NAMALWA (cell line): ENCODE measurements at regions not wholly inside any gene's neighbourhood (a gene's known extent, or its start where the extent isn't known, plus 50 kb on each side); places are given as distances from the start of the nearest gene placed in this dataset.

ENCODE experiments used
- DNase-seq: peaks from one replicate; pipeline ENCODE4 v3.0.0-alpha.2; 2015; ENCODE audit warnings: low spot score

DNA sequence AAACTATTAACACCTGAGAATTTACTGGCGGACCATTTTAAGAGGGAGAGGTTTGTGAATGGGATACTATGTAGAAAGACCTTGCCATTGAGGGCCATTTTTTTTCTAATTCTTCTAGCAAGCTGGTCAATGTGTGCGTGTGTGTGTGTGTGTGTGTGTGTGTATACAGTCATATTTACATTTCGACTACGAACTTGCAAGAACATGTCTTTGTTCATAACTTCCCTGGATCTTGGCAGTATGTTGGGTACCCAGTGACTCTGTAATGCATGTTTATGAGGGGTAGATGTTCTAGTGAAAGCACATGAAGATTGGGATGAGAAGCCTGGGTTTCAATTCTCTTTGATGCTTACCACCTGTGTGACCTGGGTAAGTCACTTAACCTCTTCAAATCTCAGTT is 133.6 kb downstream of the UBE2E3 start:
- DNase-seq = no peak

DNA sequence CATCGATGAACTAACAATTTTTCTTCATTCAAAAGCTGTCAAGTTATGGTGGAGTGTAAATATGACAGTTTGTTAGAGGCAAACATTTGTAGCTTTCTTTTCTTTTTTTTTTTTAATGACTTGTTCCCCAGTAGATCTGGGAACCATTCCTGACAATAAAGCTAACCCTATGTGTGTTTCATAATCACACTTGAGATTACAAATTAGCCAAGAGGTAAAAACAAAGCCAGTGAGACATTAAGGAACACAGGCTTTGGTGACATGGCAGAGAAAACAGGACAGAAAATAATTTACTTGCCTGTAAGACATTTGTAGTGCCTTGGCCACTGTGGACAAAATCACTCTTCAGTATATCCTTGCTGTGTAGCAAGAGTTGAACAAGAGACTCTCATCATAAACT is 135.9 kb downstream of the UBE2E3 start:
- no peak for DNase-seq

DNA sequence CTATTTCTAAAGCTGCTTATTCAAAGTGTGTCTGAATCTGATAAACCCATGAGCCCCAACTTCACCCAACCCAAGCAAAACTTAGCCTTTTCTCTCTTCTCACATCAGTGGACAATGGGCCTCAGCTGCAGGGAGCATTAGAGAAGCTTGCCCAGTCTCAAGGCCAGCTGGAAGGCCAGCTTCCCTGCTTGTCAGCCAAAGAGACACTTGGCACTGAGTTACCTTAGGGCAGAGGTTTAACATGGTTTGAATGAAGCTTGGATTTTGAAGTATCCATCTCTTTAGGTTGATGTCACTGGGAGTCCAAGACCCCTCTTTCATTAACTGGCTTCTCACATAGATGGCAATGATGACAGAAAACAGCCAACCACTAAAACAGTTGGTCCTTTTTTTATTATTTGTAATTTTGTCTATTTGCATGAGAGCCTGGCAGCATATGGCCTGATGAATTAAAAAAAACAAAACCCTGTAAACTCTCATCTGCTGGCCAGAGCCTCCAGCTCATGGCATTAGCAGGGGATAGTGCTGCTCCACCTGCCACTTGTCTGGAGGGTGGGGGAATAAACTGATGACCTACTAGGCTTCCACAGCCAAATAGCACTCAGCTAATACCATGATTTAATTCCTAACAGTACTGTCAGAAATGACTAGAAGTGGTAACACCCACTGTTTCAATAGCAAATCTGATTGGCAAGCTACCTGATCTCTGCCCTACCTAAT is 137.0 kb downstream of the UBE2E3 start:
- no peak for DNase-seq

DNA sequence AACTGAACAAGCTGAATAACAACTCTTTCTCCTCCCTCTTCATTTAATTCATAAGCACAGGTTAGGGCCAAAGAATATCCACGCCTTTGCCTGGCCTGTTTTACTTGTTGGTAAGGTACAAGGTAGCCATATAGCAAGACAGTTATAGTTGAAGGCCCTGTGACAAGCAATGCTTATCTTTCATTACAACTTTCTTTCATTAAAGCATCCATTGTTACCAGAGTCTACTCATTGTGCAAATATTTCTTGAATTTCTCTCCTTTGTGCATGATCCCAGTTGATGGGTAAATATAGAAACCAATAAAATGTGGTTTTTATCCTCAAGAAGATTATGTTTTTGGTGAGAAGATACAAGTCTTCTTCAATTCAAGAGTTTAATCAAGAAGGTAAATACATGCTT is 140.2 kb downstream of the UBE2E3 start:
- DNase-seq = no peak

DNA sequence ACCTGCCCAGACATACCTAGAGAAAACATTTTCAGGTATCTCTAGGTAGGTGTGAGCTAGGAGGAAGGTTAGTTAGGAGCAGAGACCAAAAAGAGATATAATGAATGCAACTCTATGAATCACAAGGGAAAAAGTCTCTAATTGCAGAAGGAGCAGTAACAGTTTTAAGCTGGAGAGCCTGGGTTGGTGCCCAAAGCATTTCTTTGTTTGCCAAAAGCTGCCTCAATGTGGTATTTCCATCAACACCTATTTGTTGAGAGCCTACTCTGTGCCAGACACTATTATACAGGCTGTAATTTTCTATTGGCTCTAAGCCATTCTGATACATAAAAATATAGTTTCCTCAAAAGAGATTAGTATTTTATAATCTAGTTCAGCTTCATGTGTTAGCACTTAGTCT is 141.6 kb downstream of the UBE2E3 start:
- no peak for DNase-seq

DNA sequence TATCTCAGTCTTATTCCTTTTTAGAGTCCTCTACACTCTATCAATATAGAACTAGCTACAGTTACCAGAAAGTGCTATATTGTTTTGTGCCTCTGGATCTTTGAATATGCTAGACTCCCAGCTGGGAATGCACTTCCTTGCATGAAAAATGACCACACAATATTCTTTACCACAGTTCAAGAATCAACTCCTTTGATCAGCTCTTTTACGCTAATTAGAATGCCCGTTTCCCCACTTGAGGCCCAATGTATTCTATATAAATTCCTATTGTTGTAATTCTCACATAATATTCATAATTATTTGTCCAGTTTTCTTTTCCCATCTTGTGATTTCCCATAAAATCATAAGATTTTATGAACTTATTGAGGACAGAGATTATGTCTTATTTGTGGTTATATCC is 142.2 kb downstream of the UBE2E3 start:
- DNase-seq = no peak

DNA sequence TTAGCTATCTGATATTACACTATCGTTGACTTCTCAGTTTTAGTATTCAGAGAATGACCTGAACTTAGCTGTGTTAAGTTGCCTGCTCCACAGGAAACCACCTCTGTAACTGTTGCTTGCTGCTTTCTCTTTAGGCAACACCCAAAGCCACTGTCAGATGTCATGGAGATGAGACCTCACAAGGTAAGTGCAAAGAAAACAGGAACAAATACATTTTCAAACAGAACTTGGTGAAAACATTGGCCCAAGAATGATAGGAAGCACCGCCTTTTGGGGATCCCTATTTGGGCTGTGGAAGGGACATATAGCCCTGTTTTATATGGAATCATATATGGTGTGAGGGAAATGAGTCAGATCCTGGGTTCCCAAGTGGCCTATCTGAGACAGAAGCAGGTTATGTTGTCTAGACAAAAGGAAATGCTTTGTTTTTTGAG is 143.4 kb downstream of the UBE2E3 start:
- no peak for DNase-seq

DNA sequence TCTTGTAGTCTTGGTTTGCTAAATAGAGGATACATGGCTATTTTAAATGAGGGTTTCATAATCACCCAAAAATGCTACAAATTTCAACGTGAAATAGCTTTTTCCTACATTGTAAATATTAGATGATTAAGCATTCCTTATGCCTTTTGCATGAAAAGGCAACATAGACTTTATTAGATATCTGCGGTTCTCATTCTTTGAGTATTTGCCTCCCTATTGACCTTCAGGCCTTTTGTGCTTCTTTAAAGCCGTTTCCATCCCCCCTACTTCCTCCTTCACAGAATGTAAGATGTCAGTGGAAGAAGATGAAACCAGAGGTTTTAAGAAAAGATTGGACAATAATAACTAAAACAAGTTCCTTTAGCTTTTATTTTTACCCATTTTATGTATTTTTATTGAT is 144.1 kb downstream of the UBE2E3 start:
- DNase-seq = no peak

DNA sequence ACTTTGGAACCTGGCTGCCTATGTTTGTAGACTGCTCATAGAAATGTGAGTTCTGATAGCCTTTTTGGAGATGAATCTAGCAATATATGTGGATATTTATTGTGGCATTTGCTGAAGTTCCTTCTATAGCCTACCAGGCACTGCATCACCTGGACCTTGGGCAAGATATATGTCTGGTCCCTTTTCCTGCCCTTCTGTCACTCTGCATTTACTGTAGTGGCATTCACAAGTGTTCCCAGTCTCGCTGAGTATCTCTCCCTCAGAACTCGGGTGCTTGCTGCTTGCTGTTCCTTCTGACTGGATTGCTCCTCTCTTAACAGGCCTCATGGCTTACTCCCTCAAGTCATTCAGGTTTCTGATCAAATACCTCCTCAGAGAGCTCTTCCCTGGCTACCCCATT is 145.0 kb downstream of the UBE2E3 start:
- no peak for DNase-seq

DNA sequence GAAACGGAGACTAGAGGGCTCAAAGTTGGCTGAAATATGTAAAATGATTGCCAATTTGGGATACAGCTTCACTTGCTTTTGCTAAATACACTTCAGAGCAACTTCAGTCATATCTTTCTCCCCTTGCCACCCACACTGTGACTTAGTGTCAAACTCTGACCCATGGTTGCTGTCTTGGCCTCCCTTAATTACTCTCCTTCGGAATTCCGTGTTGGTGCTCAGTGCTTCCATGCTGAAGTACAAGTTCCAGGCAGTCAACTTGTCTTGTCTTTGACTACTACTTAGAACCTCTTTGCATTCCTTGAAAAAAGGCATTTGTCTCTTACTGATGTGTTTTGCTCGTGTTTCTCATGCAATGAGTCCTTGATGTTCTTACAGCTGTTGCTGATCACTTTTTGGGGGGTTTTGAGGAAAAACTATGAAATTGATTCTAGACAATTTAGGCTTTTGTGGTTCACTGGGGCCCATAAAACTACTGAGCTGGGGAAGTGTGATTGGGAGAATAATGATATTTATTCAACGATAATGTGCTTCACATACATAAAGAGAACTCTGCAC is 146.0 kb downstream of the UBE2E3 start:
- no peak for DNase-seq

DNA sequence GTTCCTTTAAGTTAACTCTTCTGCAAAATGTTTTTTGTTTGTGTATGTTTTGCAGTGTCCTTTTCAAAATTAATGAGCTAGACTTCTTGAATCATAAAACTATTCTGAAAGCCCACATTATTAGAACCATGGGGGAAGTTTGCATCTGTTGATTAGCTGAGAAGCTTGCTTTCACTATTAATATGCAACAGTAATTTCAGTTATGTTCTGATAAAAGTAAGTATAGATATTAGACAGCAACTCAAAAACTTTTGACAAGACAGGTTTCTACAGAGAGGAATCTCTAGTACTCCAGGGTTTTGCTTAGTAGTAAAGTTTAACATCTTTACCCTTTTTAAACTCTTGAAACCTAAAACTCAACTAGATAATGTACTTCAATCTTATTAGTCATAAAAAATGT is 147.8 kb downstream of the UBE2E3 start:
- DNase-seq = no peak

DNA sequence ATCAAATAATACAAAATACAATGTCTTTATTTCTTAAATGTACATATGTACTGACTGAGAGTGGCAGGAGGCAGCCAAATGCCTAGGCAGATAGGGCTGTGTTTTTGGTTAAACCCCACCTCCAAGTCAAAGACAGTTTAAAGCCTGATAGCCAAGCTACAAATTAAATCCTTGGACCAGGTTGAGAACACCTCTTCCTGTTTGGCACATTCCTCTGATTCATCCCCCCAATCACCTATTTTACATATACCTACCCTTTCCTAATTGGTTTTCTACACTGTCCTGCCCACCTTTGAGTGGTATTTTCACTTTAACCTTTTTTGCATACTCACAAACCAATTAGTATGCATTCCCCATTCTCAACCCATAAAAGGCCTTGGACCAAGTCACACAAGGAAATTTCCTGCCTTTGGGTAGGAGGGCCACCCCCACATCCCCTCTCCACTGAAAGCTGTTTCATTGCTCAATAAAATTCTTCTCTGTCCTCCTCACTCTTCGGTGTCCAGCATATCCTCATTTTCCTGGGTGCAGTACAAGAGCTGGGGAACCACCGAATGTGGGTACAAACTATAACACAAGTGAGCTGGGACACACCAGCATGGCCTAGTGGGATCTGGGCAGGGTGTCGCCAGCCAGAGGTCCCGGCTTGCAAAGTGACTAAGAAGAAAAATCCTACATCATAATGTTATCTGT is 149.1 kb downstream of the UBE2E3 start:
- no peak for DNase-seq

DNA sequence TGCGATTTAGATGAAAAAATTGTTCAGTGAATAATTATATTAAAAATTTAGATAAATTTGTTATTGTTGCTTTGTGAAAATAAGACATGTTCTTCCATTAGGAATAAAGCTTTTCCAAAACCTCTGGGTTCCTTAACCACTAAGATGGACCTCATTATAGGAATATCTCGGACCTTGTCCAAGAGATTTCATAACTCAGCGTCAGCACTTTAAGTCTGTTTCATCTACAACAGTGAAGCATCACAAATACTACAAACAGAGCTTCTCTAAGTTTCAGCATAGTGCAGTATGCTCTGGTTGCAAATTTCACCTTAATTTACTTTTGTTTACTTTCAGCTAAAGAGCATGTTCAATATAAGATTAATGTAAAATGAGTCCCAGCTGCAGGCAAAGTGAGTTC is 150.3 kb downstream of the UBE2E3 start:
- no peak for DNase-seq

DNA sequence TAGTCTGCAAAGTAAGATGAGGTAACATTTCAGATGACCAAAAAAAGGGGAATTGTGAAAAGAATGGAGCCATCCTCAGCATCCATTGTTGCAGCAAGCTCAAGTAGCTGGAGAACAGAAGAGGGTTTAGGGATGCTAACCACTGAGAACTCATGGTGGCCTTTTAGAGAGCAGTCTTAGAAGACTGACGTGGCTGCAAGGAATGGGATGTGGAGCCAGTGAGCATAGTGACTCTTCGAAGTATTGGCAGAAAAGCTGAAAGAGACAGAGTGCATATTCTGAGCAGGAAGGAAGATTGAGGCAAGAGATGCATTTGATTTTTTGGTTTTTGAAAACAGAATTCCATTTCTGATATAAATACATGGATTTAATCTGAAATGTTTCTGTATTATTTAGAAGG is 151.2 kb downstream of the UBE2E3 start:
- no peak for DNase-seq

DNA sequence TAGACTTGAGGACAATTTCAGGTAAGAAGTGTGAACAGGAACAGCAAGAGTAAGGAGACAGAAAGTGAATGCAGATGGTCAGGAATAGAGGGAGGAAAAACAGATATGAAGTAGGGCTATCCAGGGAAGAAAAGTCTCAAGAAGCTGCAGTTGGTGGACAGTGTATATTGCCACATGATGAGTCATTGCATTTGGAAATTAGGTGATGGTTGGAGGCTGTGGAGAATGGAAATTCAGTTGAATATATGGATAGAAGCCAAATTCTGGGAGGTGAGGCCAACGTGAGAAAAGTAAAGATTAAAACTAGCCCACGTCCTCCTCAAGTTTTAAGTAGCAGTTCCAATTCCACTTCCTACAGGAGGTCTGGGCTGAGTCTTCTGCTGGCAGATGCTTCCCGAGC is 158.4 kb downstream of the UBE2E3 start:
- no peak for DNase-seq

DNA sequence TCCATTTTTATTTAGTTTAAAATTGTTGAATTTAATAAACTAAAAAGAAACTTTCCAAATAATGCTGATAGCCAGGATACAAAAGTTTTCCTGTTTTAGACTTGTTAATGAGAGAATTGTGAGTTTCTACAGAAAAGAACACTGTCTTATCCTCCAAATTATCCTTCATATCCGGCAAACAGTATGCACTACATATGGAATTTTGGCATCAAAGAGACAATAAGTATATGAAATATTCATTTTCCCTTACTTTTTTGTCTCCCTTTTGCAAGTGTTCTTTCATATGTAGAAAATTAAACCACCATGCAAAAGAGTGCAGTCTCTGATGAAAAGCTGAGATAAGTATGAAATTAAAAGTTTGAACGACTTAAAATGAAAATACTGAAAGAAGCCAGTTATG is 159.4 kb downstream of the UBE2E3 start:
- DNase-seq = no peak

DNA sequence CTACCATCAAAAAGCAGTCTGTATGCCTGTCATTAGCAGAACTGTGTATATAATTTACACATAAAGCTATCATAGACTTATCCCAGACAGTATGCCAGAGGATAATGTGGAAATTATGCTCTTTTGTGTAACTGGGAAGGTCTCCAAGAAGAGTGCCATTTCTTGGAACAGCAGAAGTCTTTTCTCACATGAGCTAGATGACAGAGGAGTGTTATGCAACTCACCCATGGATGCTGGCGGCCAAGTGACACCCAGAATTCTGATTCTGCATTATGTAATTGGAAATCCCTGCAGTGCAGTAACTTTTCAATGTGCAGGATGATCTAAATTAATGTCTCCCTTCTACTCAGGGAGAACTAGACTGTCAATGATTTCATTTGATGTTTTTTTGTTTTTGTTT is 160.0 kb downstream of the UBE2E3 start:
- DNase-seq = no peak

DNA sequence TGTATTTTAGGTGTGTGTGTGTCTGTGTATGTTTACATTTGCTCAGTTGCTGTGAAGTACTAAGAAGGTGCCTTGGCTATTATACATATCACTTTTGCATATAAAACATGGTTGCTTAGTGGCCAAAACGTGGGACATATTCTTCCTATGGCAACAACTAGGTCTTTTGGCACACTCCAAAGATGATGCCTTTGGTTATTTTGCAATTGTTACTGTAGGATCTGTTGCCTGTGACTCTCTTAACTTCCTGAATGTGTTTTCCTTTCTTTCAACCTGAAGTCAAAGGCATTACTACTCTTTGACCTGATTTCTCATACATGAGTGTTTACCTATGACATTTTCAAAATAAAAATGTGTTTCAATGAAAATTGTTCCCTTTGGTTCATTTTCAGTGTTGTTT is 160.5 kb downstream of the UBE2E3 start:
- DNase-seq = no peak

DNA sequence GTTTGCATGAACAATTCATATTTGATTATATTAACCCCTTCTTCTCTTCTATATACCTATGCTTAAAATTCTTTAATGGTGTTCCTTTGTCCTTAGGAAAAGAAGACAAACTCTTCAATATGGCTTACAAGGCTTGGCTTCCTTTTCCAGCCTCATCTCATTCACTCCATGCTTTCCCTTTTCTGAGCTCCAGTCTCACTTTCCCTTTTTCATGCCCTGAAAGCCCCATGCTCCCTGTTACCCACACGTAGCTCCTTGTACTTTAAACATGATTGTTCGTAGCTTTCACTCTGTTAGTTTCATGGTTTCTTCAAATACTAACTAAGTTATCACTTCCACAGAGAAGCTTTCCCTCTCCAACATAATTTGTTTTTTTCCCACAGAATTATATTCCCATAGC is 161.3 kb downstream of the UBE2E3 start:
- no peak for DNase-seq

DNA sequence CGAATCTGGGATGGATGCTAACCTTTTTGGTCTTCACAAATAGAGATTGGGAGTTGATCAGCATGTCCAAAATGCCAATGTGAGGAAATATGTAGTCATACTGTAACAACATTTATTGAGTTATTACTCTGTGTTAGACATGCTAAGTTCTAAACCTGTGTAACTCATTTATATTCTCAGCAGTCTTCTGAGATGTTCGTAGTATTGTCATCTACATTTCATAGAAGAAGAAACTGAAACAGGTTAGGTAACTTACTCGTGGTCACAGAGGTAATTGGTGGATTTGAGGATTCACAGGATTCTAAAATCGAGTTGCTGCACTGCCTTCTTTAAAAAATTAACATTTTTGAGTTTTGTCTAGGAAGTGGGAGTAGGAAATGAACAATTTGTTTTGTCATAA is 162.1 kb downstream of the UBE2E3 start:
- no peak for DNase-seq

DNA sequence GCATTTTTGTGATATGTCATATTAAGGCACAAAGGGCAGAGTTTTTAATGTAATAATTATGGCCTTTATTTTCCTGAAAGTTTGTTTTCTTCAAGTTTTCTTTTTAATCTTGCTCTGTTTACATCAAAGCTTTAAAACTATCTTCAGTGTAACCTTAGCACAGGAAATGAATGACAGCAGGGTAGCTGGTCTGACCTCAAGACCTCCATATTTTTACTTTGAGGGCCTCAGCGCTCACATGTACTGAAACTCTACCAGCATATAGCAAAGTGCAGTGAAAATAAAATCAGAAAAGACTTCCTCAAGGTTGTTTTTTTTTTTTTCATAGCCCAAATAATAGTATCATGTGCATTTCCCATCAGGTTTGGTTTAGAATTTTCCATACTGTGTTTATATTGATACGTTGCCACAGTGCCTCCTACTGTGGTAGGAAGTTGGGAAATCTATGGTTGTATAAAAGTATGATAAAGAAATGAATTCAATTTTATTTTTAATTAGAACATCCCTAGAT is 163.4 kb downstream of the UBE2E3 start:
- DNase-seq = no peak

DNA sequence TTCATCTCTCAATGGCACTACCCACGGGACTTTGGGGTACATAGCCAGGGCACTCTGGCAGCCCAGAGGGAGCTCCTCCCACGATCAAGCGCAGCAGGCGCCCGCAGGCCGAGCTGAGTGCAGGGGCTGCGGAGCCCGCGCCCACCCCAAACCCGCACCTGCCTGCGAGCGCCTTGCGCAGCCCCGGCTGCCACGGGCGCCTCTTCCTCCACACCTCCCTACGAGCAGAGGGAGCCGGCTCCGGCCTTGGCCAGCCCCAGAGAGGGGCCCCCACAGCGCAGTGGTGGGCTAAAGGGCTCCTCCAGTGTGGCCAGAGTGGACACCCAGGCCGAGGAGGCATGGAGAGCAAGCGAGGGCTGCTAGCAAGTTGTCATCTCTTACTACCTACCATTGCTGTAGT is 165.2 kb downstream of the UBE2E3 start:
- DNase-seq = no peak

DNA sequence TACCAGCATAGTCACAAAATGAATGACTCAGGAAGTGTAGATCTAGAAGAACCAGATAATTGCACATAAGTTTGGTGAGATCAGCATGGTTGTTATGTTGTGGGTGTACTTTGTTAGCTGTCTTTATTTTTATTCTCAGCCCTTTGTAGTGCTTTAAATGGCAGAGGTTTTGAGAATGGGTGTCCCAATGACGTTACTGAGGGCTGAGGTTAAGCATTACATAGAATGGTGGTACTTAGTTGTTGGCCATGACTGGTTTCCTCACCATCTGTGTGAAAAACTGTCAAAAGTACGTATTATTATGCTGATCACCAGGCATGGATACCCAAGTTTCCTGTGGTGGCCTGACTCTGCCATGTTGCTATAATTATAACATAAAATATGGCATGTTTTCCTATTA is 165.8 kb downstream of the UBE2E3 start:
- no peak for DNase-seq

DNA sequence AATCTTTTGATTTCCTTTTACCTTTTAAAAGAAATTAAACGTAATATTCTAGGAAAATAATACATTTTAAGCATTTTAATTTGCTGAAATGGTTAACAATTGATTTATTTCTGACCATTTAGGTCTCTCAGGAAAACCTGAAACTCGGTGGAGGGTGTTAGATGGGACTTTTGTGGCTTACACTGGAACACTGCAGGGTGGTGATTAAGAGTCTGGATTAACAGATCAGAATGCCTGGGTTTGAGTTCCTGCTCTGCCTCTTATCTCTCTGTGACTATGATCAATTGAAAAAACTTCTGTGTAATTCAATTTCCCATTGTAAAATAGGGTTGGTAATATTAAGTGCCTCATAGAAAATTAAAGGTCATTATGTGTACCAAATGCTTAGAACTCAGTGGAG is 168.7 kb downstream of the UBE2E3 start:
- DNase-seq = no peak
